Fibroblast of lung (primary cell): ENCODE measurements at regions not wholly inside any gene's neighbourhood (a gene's known extent, or its start where the extent isn't known, plus 50 kb on each side); places are given as distances from the start of the nearest gene placed in this dataset.

Experiments
- DNase-seq, 2 donors: peaks; one replicate each; pipeline versions ENCODE4 v3.0.0 to v3.0.0-alpha.2; 2010; ENCODE audit warnings: low read depth in 2 of 2
- H2AFZ ChIP-seq: 2 replicates; pipeline ENCODE4 v1.5.1; 2012; ENCODE audit warnings: low read length, control low read depth, inconsistent platforms
- H3K27ac ChIP-seq: 2 replicates; pipeline ENCODE4 v1.5.1; 2011; ENCODE audit warnings: low read length, control low read depth; ENCODE audit not compliant: insufficient read depth
- H3K27me3 ChIP-seq: 2 replicates; pipeline ENCODE4 v1.5.1; 2011; ENCODE audit warnings: mild to moderate bottlenecking, low read length; ENCODE audit not compliant: control insufficient read depth, insufficient read depth
- H3K36me3 ChIP-seq: 2 replicates; pipeline ENCODE4 v1.5.1; 2011; ENCODE audit warnings: low read length; ENCODE audit not compliant: control insufficient read depth, insufficient read depth
- H3K4me1 ChIP-seq: 2 replicates; pipeline ENCODE4 v1.5.1; 2011; ENCODE audit warnings: low read length; ENCODE audit not compliant: control insufficient read depth, insufficient read depth; ENCODE audit errors: extremely low read depth
- H3K4me2 ChIP-seq: 2 replicates; pipeline ENCODE4 v1.5.1; 2011; ENCODE audit warnings: low read length, control low read depth; ENCODE audit not compliant: insufficient read depth; ENCODE audit errors: extremely low read depth
- H3K4me3 ChIP-seq, 4 experiments: fragments of 200-600 bp in 1 of 4; sonication (generic) in 1 of 4; replicated peaks in 1 of 4; 2 replicates each; pipeline ENCODE4 v1.5.1; 2011 to 2016; ENCODE audit warnings: low read length in 4 of 4, low read depth in 3 of 4, mild to moderate bottlenecking in 3 of 4, control low read depth in 2 of 4, inconsistent platforms in 1 of 4, mixed read lengths in 1 of 4; ENCODE audit not compliant: insufficient read depth in 1 of 4; ENCODE audit errors: control extremely low read depth in 1 of 4
- H3K79me2 ChIP-seq: 2 replicates; pipeline ENCODE4 v1.5.1; 2012; ENCODE audit warnings: mild to moderate bottlenecking, low read length, inconsistent platforms; ENCODE audit not compliant: control insufficient read depth, insufficient read depth
- H3K9ac ChIP-seq: 2 replicates; pipeline ENCODE4 v1.5.1; 2011; ENCODE audit warnings: mild to moderate bottlenecking, low read length, control low read depth; ENCODE audit not compliant: insufficient read depth
- H3K9me3 ChIP-seq: 2 replicates; pipeline ENCODE4 v1.5.1; 2012; ENCODE audit warnings: low read depth, low read length; ENCODE audit not compliant: control insufficient read depth, insufficient read depth
- H4K20me1 ChIP-seq: 2 replicates; pipeline ENCODE4 v1.5.1; 2011; ENCODE audit warnings: low read length; ENCODE audit not compliant: control insufficient read depth, insufficient read depth; ENCODE audit errors: extremely low read depth
- CTCF ChIP-seq, 2 donors: IDR thresholded peaks in 1 of 2; conservative IDR thresholded peaks in 1 of 2; 1 replicate in 1 of 2; 2 replicates in 1 of 2; pipeline ENCODE4 v1.5.1; 2011 to 2012; ENCODE audit warnings: low read length in 2 of 2, control low read depth in 1 of 2, inconsistent platforms in 1 of 2, low read depth in 1 of 2, mild to moderate bottlenecking in 1 of 2
- EZH2 ChIP-seq: IDR thresholded peaks from 2 replicates; pipeline ENCODE4 v1.5.1; 2012; ENCODE audit warnings: low read length, control low read depth, mild to moderate bottlenecking; ENCODE audit errors: missing control alignments

- TF ChIP-seq EZH2 = no peak
- no peak for TF ChIP-seq CTCF (conservative IDR thresholded peaks at IDR 0.05 in 1 of 2, IDR thresholded peaks at IDR 0.05 in 1 of 2; ENCODE audit: low read depth in 1 of 2, low read length in 2 of 2)
- Histone ChIP-seq H3K4me2 (no peak overlapping the region), H3K27ac (no peak overlapping the region), H3K9ac (no peak overlapping the region), H3K27me3 (no peaks in the 10 kb centered on the region), H2AFZ (no peak overlapping the region), H3K79me2 (no peaks in the 10 kb centered on the region), H3K4me3 (no peak overlapping the region), H3K36me3 (no peaks in the 10 kb centered on the region), H3K4me1 (no peaks in the 10 kb centered on the region), H4K20me1 (no peaks in the 10 kb centered on the region), H3K9me3 (no peaks in the 10 kb centered on the region)
- DNase-seq = no peak
These were observed 607.9 kb upstream of the MKI67 start for GRCh38 chr10:128734161-128734560.

- no peak overlapping the region for H3K27ac ChIP-seq
- no peaks in the 10 kb centered on the region for H3K9me3 ChIP-seq
- H4K20me1 ChIP-seq = no peaks in the 10 kb centered on the region
- no peak overlapping the region for H3K4me3 ChIP-seq
- no peak for DNase-seq
- H3K36me3 ChIP-seq = no peaks in the 10 kb centered on the region
- H3K27me3 ChIP-seq = no peaks in the 10 kb centered on the region
- no peaks in the 10 kb centered on the region for H3K79me2 ChIP-seq
- H3K4me1 ChIP-seq = no peaks in the 10 kb centered on the region
- TF ChIP-seq EZH2 = no peak
- no peak for TF ChIP-seq CTCF (conservative IDR thresholded peaks at IDR 0.05 in 1 of 2, IDR thresholded peaks at IDR 0.05 in 1 of 2; ENCODE audit: low read depth in 1 of 2, low read length in 2 of 2)
- no peak overlapping the region for H3K9ac ChIP-seq
- no peak overlapping the region for H3K4me2 ChIP-seq
- H2AFZ ChIP-seq = no peak overlapping the region
These were observed 608.5 kb upstream of the MKI67 start for GRCh38 chr10:128734734-128735133.

- H3K79me2 ChIP-seq = no peaks in the 10 kb centered on the region
- H3K27me3 ChIP-seq = no peaks in the 10 kb centered on the region
- no peak overlapping the region for H3K9ac ChIP-seq
- no peak overlapping the region for H3K4me2 ChIP-seq
- H3K4me3 ChIP-seq = no peak overlapping the region
- no peaks in the 10 kb centered on the region for H3K36me3 ChIP-seq
- H3K4me1 ChIP-seq = no peaks in the 10 kb centered on the region
- H3K9me3 ChIP-seq = no peaks in the 10 kb centered on the region
- H4K20me1 ChIP-seq = no peaks in the 10 kb centered on the region
- no peak overlapping the region for H3K27ac ChIP-seq
- H2AFZ ChIP-seq = no peak overlapping the region
- no peak for TF ChIP-seq EZH2
- no peak for DNase-seq
These were observed 609.8 kb upstream of the MKI67 start for GRCh38 chr10:128735996-128736395.
